ENCODE measurements at regions not wholly inside any gene's neighbourhood (a gene's known extent, or its start where the extent isn't known, plus 50 kb on each side); places are given as distances from the start of the nearest gene placed in this dataset.

GRCh38 chr11:123362186-123362585 is 67.9 kb upstream of the GRAMD1B start:
- TF ChIP-seq EZH2 (IDR thresholded peaks at IDR 0.05; ENCODE audit: insufficient read depth, low read length) (no peak), CTCF (IDR thresholded peaks at IDR 0.05; ENCODE audit: insufficient read depth, low read depth, low read length) (no peak)

All from astrocyte (in vitro differentiated cells and primary cell).